CD4-positive, alpha-beta T cell (primary cell): ENCODE measurements at regions not wholly inside any gene's neighbourhood (a gene's known extent, or its start where the extent isn't known, plus 50 kb on each side); places are given as distances from the start of the nearest gene placed in this dataset.

Source experiments
- ATAC-seq: fragments of 200-7000 bp; cut with Tn5 transposase; one replicate; pipeline ENCODE4 v1.10.0; 2022; ENCODE audit warnings: mild to moderate bottlenecking; ENCODE audit not compliant: poor library complexity
- CTCF ChIA-PET: fragments of 350-600 bp; sonication (Branson Sonifier 250); formaldehyde crosslinking; loops from one replicate; lab custom pipeline; 2021; ENCODE audit warnings: antibody characterized with exemption, inconsistent platforms; lab: Charles Lee
- POLR2A ChIA-PET: fragments of 350-600 bp; sonication (Branson Sonifier 250); formaldehyde crosslinking; loops from one replicate; lab custom pipeline; 2021; ENCODE audit warnings: antibody characterized with exemption, inconsistent platforms; lab: Charles Lee
- DNase-seq, 14 experiments: peaks; one replicate each; pipeline ENCODE4 v3.0.0-alpha.2; 2013 to 2020; ENCODE audit warnings: mixed read lengths in 2 of 14
- H3K27ac ChIP-seq, 2 donors: one replicate each; pipeline versions ENCODE4 v1.5.1 to v1.7.0; 2013; ENCODE audit warnings: low read length in 2 of 2, low read depth in 1 of 2, mild to moderate bottlenecking in 1 of 2
- H3K27me3 ChIP-seq, 2 experiments: 1 replicate in 1 of 2; 2 replicates in 1 of 2; pipeline versions ENCODE4 v1.6.1 to v1.7.0; 2013; ENCODE audit warnings: low read length in 2 of 2, control low read depth in 1 of 2, mild to moderate bottlenecking in 1 of 2, moderate library complexity in 1 of 2; ENCODE audit not compliant: insufficient read depth in 2 of 2, control insufficient read depth in 1 of 2
- H3K36me3 ChIP-seq: one replicate; pipeline ENCODE4 v1.6.1; 2013; ENCODE audit warnings: low read length, control low read depth; ENCODE audit not compliant: insufficient read depth
- H3K4me1 ChIP-seq: one replicate; pipeline ENCODE4 v1.6.1; 2013; ENCODE audit warnings: low read length, control low read depth; ENCODE audit not compliant: insufficient read depth
- H3K4me3 ChIP-seq: one replicate; pipeline ENCODE4 v1.5.1; 2013; ENCODE audit warnings: mild to moderate bottlenecking, low read length, moderate library complexity
- H3K9me3 ChIP-seq, 2 experiments: 1 replicate in 1 of 2; 2 replicates in 1 of 2; pipeline versions ENCODE4 v1.6.1 to v1.7.0; 2013; ENCODE audit warnings: low read length in 2 of 2, mild to moderate bottlenecking in 2 of 2, control low read depth in 1 of 2, moderate library complexity in 1 of 2; ENCODE audit not compliant: control insufficient read depth in 1 of 2, insufficient read depth in 1 of 2
- H3K27ac Mint-ChIP-seq: one replicate; pipeline ENCODE4 v1.8.0; 2020; ENCODE audit warnings: mixed read lengths
- H3K27me3 Mint-ChIP-seq: one replicate; pipeline ENCODE4 v1.8.0; 2021; ENCODE audit warnings: mixed read lengths
- H3K36me3 Mint-ChIP-seq: one replicate; pipeline ENCODE4 v1.8.0; 2021; ENCODE audit warnings: low read depth, mixed read lengths
- H3K4me1 Mint-ChIP-seq: one replicate; pipeline ENCODE4 v1.8.0; 2021; ENCODE audit warnings: low read depth, mixed read lengths
- H3K4me3 Mint-ChIP-seq: one replicate; pipeline ENCODE4 v1.8.0; 2020; ENCODE audit warnings: mild to moderate bottlenecking, mixed read lengths
- H3K9me3 Mint-ChIP-seq: one replicate; pipeline ENCODE4 v1.8.0; 2020; ENCODE audit warnings: mixed read lengths
- intact Hi-C, 2 experiments: fragments of 100-400 bp; cut with DNase I in 1 of 2; cut with micrococcal nuclease in 1 of 2; formaldehyde crosslinking; loops; one replicate each; pipeline versions ENCODE4 v1.15.1 to v1.9.0; 2023 to 2025; cut with DNase I, micrococcal nuclease
- TF ChIP-seq, protein P1 (sequence below): fragments of 200-600 bp; IDR thresholded peaks from one replicate; pipeline ENCODE4 v1.8.0; 2022; ENCODE audit warnings: antibody characterized with exemption, mild to moderate bottlenecking

DNA sequence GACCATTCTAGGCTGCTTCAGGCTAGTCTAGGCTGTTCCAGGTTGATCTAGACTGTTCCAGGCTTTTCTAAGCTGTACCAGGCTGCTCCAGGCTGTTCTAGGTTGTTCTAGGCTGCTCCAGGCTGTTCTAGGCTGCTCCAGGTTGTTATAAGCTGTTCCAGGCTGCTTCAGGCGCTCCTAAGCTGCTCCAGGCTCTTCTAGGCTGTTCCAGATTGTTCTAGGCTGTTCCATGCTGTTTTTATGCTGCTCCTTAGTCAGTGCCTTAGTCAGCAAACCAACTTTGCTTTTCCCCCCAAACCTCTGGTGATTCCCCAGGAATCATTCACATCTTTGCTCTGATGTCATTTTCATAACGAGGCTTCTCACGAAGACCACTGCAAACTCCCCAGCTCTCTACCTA is 171.4 kb upstream of the GALNT2 start:
- no peaks in the 10 kb centered on the region for H3K4me1 Mint-ChIP-seq
- Histone ChIP-seq H3K27me3 (peaks cover 19 to 22% of the 10 kb centered on the region in 2 experiments), H3K4me3 (no peak overlapping the region), H3K4me1 (no peaks in the 10 kb centered on the region), H3K9me3 (no peaks in the 10 kb centered on the region), H3K27ac (no peak overlapping the region), H3K36me3 (no peaks in the 10 kb centered on the region)
- DNase-seq (no peak), ATAC-seq (no peak)
- no peak overlapping the region for H3K4me3 Mint-ChIP-seq
- intact Hi-C loops = no loop called here
- CTCF ChIA-PET = no interaction called here
- H3K9me3 Mint-ChIP-seq = no peaks in the 10 kb centered on the region
- no peaks in the 10 kb centered on the region for H3K36me3 Mint-ChIP-seq
- H3K27ac Mint-ChIP-seq = no peak overlapping the region
- POLR2A ChIA-PET = no interaction called here
- peaks cover 46% of the 10 kb centered on the region for H3K27me3 Mint-ChIP-seq
- TF ChIP-seq, protein P1, sequence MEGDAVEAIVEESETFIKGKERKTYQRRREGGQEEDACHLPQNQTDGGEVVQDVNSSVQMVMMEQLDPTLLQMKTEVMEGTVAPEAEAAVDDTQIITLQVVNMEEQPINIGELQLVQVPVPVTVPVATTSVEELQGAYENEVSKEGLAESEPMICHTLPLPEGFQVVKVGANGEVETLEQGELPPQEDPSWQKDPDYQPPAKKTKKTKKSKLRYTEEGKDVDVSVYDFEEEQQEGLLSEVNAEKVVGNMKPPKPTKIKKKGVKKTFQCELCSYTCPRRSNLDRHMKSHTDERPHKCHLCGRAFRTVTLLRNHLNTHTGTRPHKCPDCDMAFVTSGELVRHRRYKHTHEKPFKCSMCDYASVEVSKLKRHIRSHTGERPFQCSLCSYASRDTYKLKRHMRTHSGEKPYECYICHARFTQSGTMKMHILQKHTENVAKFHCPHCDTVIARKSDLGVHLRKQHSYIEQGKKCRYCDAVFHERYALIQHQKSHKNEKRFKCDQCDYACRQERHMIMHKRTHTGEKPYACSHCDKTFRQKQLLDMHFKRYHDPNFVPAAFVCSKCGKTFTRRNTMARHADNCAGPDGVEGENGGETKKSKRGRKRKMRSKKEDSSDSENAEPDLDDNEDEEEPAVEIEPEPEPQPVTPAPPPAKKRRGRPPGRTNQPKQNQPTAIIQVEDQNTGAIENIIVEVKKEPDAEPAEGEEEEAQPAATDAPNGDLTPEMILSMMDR = no peak

- TF ChIP-seq, protein P1 = no peak
- peaks cover 46% of the 10 kb centered on the region for H3K27me3 Mint-ChIP-seq
- H3K36me3 Mint-ChIP-seq = no peaks in the 10 kb centered on the region
- CTCF ChIA-PET = no interaction called here
- no peaks in the 10 kb centered on the region for H3K9me3 Mint-ChIP-seq
- ATAC-seq (no peak), DNase-seq (no peak)
- Histone ChIP-seq H3K27ac (no peak overlapping the region), H3K4me3 (no peak overlapping the region), H3K9me3 (peaks cover 0 to 5% of the 10 kb centered on the region in 2 experiments), H3K4me1 (no peaks in the 10 kb centered on the region), H3K36me3 (no peaks in the 10 kb centered on the region), H3K27me3 (peaks cover 19 to 27% of the 10 kb centered on the region in 2 experiments)
- no peak overlapping the region for H3K27ac Mint-ChIP-seq
- POLR2A ChIA-PET = no interaction called here
- intact Hi-C loops = no loop called here
- H3K4me3 Mint-ChIP-seq = no peak overlapping the region
- H3K4me1 Mint-ChIP-seq = no peaks in the 10 kb centered on the region
Observed at GRCh38 chr1:229896306-229896705, 170.7 kb upstream of the GALNT2 start.

- intact Hi-C loops = no loop called here
- Histone ChIP-seq H3K4me3 (no peak overlapping the region), H3K27me3 (peaks cover 19 to 29% of the 10 kb centered on the region in 2 experiments), H3K4me1 (no peaks in the 10 kb centered on the region), H3K27ac (no peak overlapping the region), H3K36me3 (no peaks in the 10 kb centered on the region), H3K9me3 (peaks cover 0 to 6% of the 10 kb centered on the region in 2 experiments)
- H3K9me3 Mint-ChIP-seq = no peaks in the 10 kb centered on the region
- H3K4me3 Mint-ChIP-seq = no peak overlapping the region
- H3K36me3 Mint-ChIP-seq = no peaks in the 10 kb centered on the region
- CTCF ChIA-PET = no interaction called here
- TF ChIP-seq, protein P1 = no peak
- POLR2A ChIA-PET = no interaction called here
- ATAC-seq = no peak
- no peak overlapping the region for H3K27ac Mint-ChIP-seq
- no peak for DNase-seq
- no peaks in the 10 kb centered on the region for H3K4me1 Mint-ChIP-seq
- H3K27me3 Mint-ChIP-seq = peaks cover 46% of the 10 kb centered on the region
Observed at GRCh38 chr1:229896861-229897260, 170.2 kb upstream of the GALNT2 start.
